ENCODE measurements at regions not wholly inside any gene's neighbourhood (a gene's known extent, or its start where the extent isn't known, plus 50 kb on each side); places are given as distances from the start of the nearest gene placed in this dataset.

DNA sequence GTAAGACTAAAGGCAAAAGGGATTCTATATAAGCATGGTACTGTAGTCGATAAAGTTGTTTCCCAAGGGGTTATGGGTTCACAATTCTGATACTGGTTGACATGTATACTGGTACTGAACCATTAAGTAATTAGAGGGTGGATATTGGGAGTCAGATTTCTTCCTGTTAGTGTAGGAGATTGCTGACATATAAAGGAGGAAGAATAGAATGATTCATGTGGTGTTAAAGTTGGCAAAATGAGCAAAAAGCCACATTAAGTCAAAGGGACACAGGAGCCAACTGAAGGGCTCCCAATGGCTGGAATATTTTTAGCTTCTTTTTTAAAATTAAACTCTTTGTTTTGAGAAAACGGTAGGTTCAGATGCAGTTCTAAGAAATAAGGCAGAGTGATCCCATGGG is 126.3 kb upstream of the PRNP start:
- WGBS, 2 donors = 77 to 78% methylated on average over 2 of the region's 2 CpGs
- no peaks in the 10 kb centered on the region for H3K27me3 ChIP-seq
- no peak for DNase-seq
- intact Hi-C loops (cut with DNase I; ENCODE audit: low total_unique reads) = no loop called here
- H3K27ac ChIP-seq = no peak overlapping the region
- H3K36me3 ChIP-seq (ENCODE audit: low read depth, missing control alignments) = no peaks in the 10 kb centered on the region
- no peaks in the 10 kb centered on the region for H3K4me1 ChIP-seq
- H3K4me3 ChIP-seq = no peak overlapping the region
- H3K9me3 ChIP-seq = no peaks in the 10 kb centered on the region
- TF ChIP-seq POLR2A (IDR thresholded peaks at IDR 0.05) = no peak
- TF ChIP-seq, protein P1, sequence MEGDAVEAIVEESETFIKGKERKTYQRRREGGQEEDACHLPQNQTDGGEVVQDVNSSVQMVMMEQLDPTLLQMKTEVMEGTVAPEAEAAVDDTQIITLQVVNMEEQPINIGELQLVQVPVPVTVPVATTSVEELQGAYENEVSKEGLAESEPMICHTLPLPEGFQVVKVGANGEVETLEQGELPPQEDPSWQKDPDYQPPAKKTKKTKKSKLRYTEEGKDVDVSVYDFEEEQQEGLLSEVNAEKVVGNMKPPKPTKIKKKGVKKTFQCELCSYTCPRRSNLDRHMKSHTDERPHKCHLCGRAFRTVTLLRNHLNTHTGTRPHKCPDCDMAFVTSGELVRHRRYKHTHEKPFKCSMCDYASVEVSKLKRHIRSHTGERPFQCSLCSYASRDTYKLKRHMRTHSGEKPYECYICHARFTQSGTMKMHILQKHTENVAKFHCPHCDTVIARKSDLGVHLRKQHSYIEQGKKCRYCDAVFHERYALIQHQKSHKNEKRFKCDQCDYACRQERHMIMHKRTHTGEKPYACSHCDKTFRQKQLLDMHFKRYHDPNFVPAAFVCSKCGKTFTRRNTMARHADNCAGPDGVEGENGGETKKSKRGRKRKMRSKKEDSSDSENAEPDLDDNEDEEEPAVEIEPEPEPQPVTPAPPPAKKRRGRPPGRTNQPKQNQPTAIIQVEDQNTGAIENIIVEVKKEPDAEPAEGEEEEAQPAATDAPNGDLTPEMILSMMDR (IDR thresholded peaks at IDR 0.05) = no peak

DNA sequence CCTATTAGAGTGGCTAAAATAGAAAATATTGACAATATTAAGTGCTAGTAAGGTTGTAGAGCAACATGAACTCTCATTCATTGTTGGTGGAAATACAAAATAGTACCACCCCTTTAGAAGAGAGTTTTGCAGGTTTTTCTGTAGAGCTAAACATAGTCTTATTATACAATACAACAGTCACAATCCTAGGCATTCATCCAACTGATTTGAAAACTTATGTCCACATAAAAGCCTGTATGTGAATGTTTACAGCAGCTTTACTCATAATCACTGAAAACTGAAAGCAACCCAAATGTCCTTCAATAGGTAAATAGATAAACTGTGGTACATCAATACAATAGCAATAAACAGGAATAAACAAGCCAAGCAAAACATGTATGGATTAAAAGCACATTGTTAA is 127.2 kb upstream of the PRNP start:
- no peak for DNase-seq
- TF ChIP-seq, protein P1 (IDR thresholded peaks at IDR 0.05) = no peak
- TF ChIP-seq POLR2A (IDR thresholded peaks at IDR 0.05) = no peak
- Histone ChIP-seq H3K27ac (no peak overlapping the region), H3K27me3 (no peaks in the 10 kb centered on the region), H3K4me1 (no peaks in the 10 kb centered on the region), H3K9me3 (no peaks in the 10 kb centered on the region), H3K4me3 (no peak overlapping the region), H3K36me3 (ENCODE audit: low read depth, missing control alignments) (no peaks in the 10 kb centered on the region)
- intact Hi-C loops (cut with DNase I; ENCODE audit: low total_unique reads) = no loop called here

DNA sequence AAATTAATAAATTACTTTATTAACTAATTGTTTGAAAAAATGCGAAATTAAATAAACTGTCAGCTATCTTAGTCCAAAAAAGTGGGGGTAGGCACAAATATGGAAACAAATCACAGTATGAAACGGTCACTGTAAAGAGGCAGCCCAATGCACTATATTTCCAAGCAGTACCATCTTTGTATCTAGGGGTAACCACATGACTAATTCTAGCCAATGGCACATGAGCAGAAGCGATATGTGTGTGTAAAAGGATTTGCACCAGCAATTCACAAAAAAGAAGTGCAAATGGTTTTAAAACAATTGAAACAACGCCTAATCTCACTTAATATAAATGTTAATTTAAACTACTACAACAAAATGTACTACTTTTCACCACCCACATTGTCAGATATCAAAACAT is 129.5 kb upstream of the PRNP start:
- DNase-seq = no peak
- no peaks in the 10 kb centered on the region for H3K9me3 ChIP-seq
- TF ChIP-seq, protein P1 (IDR thresholded peaks at IDR 0.05) = no peak
- TF ChIP-seq POLR2A (IDR thresholded peaks at IDR 0.05) = no peak
- H3K27me3 ChIP-seq = no peaks in the 10 kb centered on the region
- no peaks in the 10 kb centered on the region for H3K36me3 ChIP-seq (ENCODE audit: low read depth, missing control alignments)
- 59 to 75% methylated on average over 4 of the region's 4 CpGs for WGBS, 2 donors
- no peak overlapping the region for H3K4me3 ChIP-seq
- intact Hi-C loops (cut with DNase I; ENCODE audit: low total_unique reads) = no loop called here
- no peak overlapping the region for H3K27ac ChIP-seq
- H3K4me1 ChIP-seq = no peaks in the 10 kb centered on the region

DNA sequence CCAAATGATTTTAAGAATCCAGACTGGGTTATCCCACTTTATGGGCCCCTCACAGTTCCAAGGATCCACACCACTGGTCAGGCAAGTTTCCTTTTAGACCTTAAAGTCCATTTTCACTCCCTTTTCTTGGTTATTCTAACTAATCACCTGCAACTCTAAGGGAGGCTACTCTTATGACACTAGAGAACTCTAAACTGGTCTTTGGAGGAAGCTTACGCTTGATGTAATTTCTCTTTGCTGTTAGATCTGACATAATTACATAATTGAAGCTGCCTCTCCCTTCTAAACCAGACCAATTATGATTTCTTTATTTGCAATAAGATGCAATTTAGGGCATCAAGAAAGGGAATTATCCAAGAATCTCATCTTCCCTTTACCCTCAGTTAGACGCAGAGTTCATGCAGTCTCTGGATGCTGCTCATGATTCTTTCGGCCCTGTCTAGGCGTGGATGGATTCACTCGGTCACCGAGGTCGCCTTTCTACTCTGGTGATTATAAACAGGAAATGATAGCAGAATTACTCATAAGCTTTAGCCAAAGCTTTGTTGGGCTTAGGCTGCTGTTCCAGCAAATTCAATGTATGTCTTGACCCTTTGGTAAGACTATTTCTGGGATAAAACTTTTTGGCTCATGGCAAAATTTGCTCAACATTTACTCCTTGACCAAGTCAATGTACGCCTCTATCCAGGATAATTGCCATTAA is 130.9 kb upstream of the PRNP start:
- H3K4me3 ChIP-seq = no peak overlapping the region
- H3K27ac ChIP-seq = no peak overlapping the region
- no peaks in the 10 kb centered on the region for H3K9me3 ChIP-seq
- intact Hi-C loops (cut with DNase I; ENCODE audit: low total_unique reads) = no loop called here
- WGBS, 2 donors = 69 to 77% methylated on average over 8 of the region's 8 CpGs
- no peaks in the 10 kb centered on the region for H3K27me3 ChIP-seq
- DNase-seq = no peak
- no peaks in the 10 kb centered on the region for H3K4me1 ChIP-seq
- no peak for TF ChIP-seq POLR2A (IDR thresholded peaks at IDR 0.05)
- TF ChIP-seq, protein P1 (IDR thresholded peaks at IDR 0.05) = no peak
- no peaks in the 10 kb centered on the region for H3K36me3 ChIP-seq (ENCODE audit: low read depth, missing control alignments)

DNA sequence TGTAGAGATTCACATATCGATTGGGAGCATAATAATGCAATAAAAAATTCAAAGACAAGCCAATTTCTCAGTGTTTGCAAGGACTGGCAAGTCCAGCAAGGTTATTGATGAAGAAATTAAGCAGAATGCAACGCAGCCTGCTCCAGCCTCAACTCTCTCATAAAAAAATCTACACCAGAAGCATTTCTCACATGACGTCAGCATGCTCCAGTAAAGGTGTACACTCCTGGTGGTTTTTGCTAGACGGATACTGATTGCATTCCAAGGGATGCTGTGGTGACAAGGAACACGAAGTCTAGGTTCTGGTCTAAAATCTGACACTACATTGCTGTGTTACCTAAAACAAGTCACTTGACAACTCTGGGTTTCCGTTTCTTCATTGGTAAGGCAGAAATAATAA is 131.9 kb upstream of the PRNP start:
- no peak for TF ChIP-seq POLR2A (IDR thresholded peaks at IDR 0.05)
- TF ChIP-seq, protein P1 (IDR thresholded peaks at IDR 0.05) = no peak
- Histone ChIP-seq H3K36me3 (ENCODE audit: low read depth, missing control alignments) (no peaks in the 10 kb centered on the region), H3K4me1 (no peaks in the 10 kb centered on the region), H3K9me3 (no peaks in the 10 kb centered on the region), H3K27ac (no peak overlapping the region), H3K4me3 (no peak overlapping the region), H3K27me3 (no peaks in the 10 kb centered on the region)
- no peak for DNase-seq
- intact Hi-C loops (cut with DNase I; ENCODE audit: low total_unique reads) = no loop called here
- WGBS, 2 donors = 81 to 93% methylated on average over 6 of the region's 6 CpGs
